ENCODE measurements at regions not wholly inside any gene's neighbourhood (a gene's known extent, or its start where the extent isn't known, plus 50 kb on each side); places are given as distances from the start of the nearest gene placed in this dataset.
A peak's percentile ranks its signal among the peaks of the same experiment; 100 is the strongest.

DNA sequence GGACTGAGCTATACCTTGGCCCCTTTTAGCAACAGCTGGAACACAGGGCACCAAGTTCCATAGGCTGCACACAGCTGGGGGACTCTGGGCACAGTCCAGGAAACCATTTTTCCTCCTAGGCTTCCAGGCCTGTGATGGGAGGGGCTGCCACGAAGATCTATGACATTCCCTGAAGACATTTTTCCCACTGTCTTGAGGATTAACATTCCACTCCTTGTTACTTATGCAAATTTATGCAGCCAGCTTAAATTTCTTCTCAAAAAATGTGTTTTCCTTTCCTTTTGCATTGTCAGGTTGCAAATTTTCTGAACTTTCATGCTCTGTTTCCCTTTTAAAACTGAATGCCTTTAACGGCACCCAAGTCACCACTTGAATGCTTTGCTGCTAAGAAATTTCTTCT lies 580.1 kb upstream of the FTMT start:
- Histone ChIP-seq H3K27me3 (ENCODE audit: control insufficient read depth in 1 of 2, insufficient read depth in 2 of 2, low read length in 2 of 2) (no peaks in the 10 kb centered on the region), H2AFZ (ENCODE audit: low read length) (no peak overlapping the region), H3K79me2 (ENCODE audit: insufficient read depth, low read length) (no peaks in the 10 kb centered on the region), H3K4me3 (replicated peaks in 1 of 3; ENCODE audit: insufficient read depth in 1 of 3, low read depth in 2 of 3, low read length in 3 of 3) (no peak overlapping the region), H3K4me1 (ENCODE audit: insufficient read depth, low read length) (no peaks in the 10 kb centered on the region), H3K27ac (ENCODE audit: extremely low read length, insufficient read depth, low read length) (no peak overlapping the region), H3K36me3 (replicated peaks in 1 of 2; ENCODE audit: control insufficient read depth in 1 of 2, insufficient read depth in 2 of 2, low read length in 2 of 2) (no peaks in the 10 kb centered on the region), H3K4me2 (ENCODE audit: low read depth, low read length) (no peak overlapping the region), H4K20me1 (ENCODE audit: insufficient read depth, low read length) (no peaks in the 10 kb centered on the region), H3K9me3 (ENCODE audit: low read length) (no peaks in the 10 kb centered on the region), H3K9ac (ENCODE audit: insufficient read depth, low read depth, low read length) (no peak overlapping the region)
- BruUV-seq (replicated peaks), result no TSS peak
- no peak for ATAC-seq
- WGBS (ENCODE audit: low lambda C conversion rate), result 0% methylated on average over 2 of the region's 2 CpGs
- DNase-seq (ENCODE audit: low spot score), result no peak
- in situ Hi-C loops (cut with HindIII; ENCODE audit: extremely low pct_ligation_motif_present, low pct_unique_long_range_greater_than_20kb), result no loop called here
- CTCF ChIA-PET (ENCODE audit: low intra/inter-chr PET ratio, low total read pairs), result no interaction called here
- POLR2A ChIA-PET, result no interaction called here
- TF ChIP-seq GATA4 (IDR thresholded peaks at IDR 0.05; ENCODE audit: borderline replicate concordance, low read depth) (no peak), TEAD2 (CRISPR knock-in tag; IDR thresholded peaks at IDR 0.05) (no peak), ZNF563 (CRISPR knock-in tag; IDR thresholded peaks at IDR 0.05) (no peak)
- TF ChIP-seq, protein P1, sequence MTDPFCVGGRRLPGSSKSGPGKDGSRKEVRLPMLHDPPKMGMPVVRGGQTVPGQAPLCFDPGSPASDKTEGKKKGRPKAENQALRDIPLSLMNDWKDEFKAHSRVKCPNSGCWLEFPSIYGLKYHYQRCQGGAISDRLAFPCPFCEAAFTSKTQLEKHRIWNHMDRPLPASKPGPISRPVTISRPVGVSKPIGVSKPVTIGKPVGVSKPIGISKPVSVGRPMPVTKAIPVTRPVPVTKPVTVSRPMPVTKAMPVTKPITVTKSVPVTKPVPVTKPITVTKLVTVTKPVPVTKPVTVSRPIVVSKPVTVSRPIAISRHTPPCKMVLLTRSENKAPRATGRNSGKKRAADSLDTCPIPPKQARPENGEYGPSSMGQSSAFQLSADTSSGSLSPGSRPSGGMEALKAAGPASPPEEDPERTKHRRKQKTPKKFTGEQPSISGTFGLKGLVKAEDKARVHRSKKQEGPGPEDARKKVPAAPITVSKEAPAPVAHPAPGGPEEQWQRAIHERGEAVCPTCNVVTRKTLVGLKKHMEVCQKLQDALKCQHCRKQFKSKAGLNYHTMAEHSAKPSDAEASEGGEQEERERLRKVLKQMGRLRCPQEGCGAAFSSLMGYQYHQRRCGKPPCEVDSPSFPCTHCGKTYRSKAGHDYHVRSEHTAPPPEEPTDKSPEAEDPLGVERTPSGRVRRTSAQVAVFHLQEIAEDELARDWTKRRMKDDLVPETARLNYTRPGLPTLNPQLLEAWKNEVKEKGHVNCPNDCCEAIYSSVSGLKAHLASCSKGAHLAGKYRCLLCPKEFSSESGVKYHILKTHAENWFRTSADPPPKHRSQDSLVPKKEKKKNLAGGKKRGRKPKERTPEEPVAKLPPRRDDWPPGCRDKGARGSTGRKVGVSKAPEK (CRISPR knock-in tag; IDR thresholded peaks at IDR 0.05; ENCODE audit: borderline replicate concordance), result no peak
- intact Hi-C loops (cut with micrococcal nuclease; ENCODE audit: unreplicated experiment), result no loop called here
- no peak for FAIRE-seq

DNA sequence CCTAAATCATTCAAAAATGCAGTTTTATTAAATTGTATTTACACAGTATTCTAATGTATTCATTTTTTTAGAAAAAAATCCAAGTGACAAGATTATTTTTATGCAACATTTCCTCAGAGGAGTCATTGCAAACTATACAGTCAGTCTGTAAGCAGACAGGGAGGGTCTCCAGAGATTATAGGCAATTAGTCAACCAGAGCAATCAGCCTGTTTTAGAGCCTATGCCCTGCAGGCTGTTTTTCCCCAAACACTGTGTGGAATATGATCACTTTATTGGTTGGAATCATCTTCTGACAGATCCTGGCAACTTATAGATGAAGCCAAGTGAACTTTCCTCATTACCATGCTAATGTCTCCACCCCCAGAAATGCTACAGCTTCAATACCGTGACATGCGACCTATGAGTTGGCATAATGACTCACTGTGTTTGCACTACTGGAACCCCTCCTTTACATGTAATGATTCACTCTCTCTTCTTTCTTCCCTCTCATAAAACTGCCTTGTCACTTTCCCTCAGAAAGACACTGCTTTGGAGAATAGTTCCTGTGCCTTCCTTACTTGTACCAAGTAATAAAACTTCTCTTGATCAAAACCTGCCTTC lies 577.7 kb upstream of the FTMT start:
- H2AFZ ChIP-seq (ENCODE audit: low read length), result no peak overlapping the region
- H3K27me3 ChIP-seq (ENCODE audit: control insufficient read depth in 1 of 2, insufficient read depth in 2 of 2, low read length in 2 of 2), result no peaks in the 10 kb centered on the region
- in situ Hi-C loops (cut with HindIII; ENCODE audit: extremely low pct_ligation_motif_present, low pct_unique_long_range_greater_than_20kb), result no loop called here
- no peak overlapping the region for H3K4me2 ChIP-seq (ENCODE audit: low read depth, low read length)
- no TSS peak for BruUV-seq (replicated peaks)
- peak; percentile 53 for DNase-seq (ENCODE audit: low spot score)
- TF ChIP-seq FOXA1 (IDR thresholded peaks at IDR 0.05) (no peak), FOXA1 (CRISPR knock-in tag; IDR thresholded peaks at IDR 0.05) (0 out of 2 replicates have a peak, but pooled peaks have one; percentile 13), NR2F1 (CRISPR knock-in tag; IDR thresholded peaks at IDR 0.05) (0 out of 4 replicates have a peak, but pooled peaks of 1 of the 2 experiments have one; percentile 30), FOSL2 (CRISPR knock-in tag; IDR thresholded peaks at IDR 0.05) (peak; percentile 90), EP300 (IDR thresholded peaks at IDR 0.05; ENCODE audit: low read depth in 2 of 2, low read length in 2 of 2) (peak in 1 of 2 experiments; percentile 23; a peak in 1 of 4 replicates), EP300 (CRISPR knock-in tag; IDR thresholded peaks at IDR 0.05; ENCODE audit: borderline replicate concordance) (no peak)
- TF ChIP-seq, protein P2, sequence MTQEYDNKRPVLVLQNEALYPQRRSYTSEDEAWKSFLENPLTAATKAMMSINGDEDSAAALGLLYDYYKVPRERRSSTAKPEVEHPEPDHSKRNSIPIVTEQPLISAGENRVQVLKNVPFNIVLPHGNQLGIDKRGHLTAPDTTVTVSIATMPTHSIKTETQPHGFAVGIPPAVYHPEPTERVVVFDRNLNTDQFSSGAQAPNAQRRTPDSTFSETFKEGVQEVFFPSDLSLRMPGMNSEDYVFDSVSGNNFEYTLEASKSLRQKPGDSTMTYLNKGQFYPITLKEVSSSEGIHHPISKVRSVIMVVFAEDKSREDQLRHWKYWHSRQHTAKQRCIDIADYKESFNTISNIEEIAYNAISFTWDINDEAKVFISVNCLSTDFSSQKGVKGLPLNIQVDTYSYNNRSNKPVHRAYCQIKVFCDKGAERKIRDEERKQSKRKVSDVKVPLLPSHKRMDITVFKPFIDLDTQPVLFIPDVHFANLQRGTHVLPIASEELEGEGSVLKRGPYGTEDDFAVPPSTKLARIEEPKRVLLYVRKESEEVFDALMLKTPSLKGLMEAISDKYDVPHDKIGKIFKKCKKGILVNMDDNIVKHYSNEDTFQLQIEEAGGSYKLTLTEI (CRISPR knock-in tag; conservative IDR thresholded peaks at IDR 0.05), result no peak
- H3K9ac ChIP-seq (ENCODE audit: insufficient read depth, low read depth, low read length), result no peak overlapping the region
- no peaks in the 10 kb centered on the region for H3K36me3 ChIP-seq (replicated peaks in 1 of 2; ENCODE audit: control insufficient read depth in 1 of 2, insufficient read depth in 2 of 2, low read length in 2 of 2)
- intact Hi-C loops (cut with micrococcal nuclease; ENCODE audit: unreplicated experiment), result no loop called here
- H3K79me2 ChIP-seq (ENCODE audit: insufficient read depth, low read length), result no peaks in the 10 kb centered on the region
- ChIA-PET CTCF (ENCODE audit: low intra/inter-chr PET ratio, low total read pairs) (no interaction called here), POLR2A (no interaction called here)
- no peaks in the 10 kb centered on the region for H3K9me3 ChIP-seq (ENCODE audit: low read length)
- H4K20me1 ChIP-seq (ENCODE audit: insufficient read depth, low read length), result no peaks in the 10 kb centered on the region
- WGBS (ENCODE audit: low lambda C conversion rate), result 5% methylated on average over 2 of the region's 2 CpGs
- H3K27ac ChIP-seq (ENCODE audit: extremely low read length, insufficient read depth, low read length), result no peak overlapping the region
- no peak overlapping the region for H3K4me3 ChIP-seq (replicated peaks in 1 of 3; ENCODE audit: insufficient read depth in 1 of 3, low read depth in 2 of 3, low read length in 3 of 3)
- no peak for FAIRE-seq
- ATAC-seq, result peak; percentile 68
- H3K4me1 ChIP-seq (ENCODE audit: insufficient read depth, low read length), result no peaks in the 10 kb centered on the region
